Activated CD8-positive, alpha-beta memory T cell treated with anti-CD3 and anti-CD28 coated beads for 4 hours (primary cell): ENCODE measurements at regions not wholly inside any gene's neighbourhood (a gene's known extent, or its start where the extent isn't known, plus 50 kb on each side); places are given as distances from the start of the nearest gene placed in this dataset.
"Not testable (repeated sequence)": the region's sequence is repeated elsewhere in the genome, so short reads cannot be mapped to it uniquely, and the experiment has no call there.

Source experiments
- DNase-seq, 2 donors: peaks; one replicate each; pipeline ENCODE4 v3.0.0-alpha.2; 2020; ENCODE audit warnings: low read depth in 2 of 2

GRCh38 chr6:145538989-145539388 is 196.3 kb downstream of the EPM2A start:
- DNase-seq: no peak

- DNase-seq: no peak
Observed at GRCh38 chr6:145539831-145540230, 195.5 kb downstream of the EPM2A start.

DNA sequence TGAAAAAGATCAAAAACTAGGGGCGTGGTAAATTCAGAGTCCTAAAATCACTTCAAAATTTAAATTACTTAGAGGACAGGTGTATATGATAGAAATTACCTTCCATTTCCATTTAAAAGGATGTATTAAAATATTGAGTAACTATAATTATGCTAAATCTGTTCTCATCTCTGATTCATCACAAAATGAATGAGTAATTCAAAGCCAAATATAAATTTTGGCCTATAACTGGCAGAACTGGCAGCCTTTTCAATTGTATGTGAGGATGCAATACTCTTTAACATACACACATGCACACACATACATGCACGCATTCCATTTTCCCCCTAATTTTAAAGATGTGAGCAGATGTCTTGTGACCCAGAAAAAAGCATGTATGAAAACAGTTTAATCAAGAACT is 194.6 kb downstream of the EPM2A start:
- DNase-seq: no peak

- no peak for DNase-seq
Observed at GRCh38 chr6:145544041-145544440, 191.3 kb downstream of the EPM2A start.

DNA sequence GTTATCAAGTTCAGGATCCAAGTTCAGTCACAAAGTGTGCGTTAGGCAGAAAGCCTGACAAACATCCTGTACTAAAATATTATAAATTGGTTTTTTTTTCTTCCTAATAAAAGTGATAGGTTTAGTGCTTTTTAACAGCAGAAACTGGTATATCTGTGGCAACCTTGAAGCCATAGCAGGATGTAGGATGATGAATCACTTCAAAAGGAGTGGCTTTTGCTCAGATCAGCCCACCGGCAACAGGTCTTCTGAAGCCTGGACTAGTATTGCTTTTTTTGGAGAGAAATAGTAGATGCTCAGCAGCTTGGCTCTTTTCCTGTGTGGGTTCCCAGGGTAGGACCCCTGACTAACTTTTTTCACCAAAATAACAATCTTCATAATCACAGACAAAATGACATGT is 190.8 kb downstream of the EPM2A start:
- no peak for DNase-seq

- DNase-seq: no peak
Observed at GRCh38 chr6:145546265-145546664, 189.1 kb downstream of the EPM2A start.

- DNase-seq: no peak
Observed at GRCh38 chr6:145547594-145548335, 187.6 kb downstream of the EPM2A start.

DNA sequence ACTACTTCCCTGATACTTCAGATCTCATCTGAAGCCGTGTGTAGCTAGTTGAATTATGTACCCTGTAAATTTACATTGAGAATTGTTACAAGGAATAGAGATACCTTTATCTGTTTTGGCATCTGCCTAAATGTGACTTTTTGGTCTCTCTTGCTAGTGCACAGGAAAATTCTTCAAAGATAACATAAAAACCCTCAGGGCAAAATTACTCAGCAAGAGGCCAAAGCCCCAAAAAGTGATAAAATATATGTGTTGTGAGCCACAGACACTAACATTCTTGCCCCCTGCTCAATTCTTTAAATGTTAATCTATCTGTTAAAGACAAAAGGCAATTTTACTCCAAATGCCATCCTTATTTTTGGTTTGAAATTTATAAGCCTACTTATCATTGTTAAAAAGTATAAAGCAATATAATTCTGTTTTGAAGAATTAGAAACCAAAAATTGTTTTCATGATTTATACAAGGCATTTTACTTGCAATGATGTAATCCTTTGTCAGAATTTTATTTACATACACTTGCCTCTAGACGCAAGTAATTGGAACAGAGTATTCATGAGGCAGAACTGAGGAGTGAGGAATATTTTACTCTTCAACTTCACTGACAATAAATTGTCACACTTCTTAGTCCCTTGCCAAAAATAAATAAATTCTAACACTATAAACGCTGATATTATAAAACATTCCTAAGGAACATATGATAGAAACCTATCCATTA is 186.2 kb downstream of the EPM2A start:
- DNase-seq: no peak

- no peak for DNase-seq
Observed at GRCh38 chr6:145551164-145551563, 184.2 kb downstream of the EPM2A start.

- DNase-seq: no peak
Observed at GRCh38 chr6:145555084-145555483, 180.2 kb downstream of the EPM2A start.

DNA sequence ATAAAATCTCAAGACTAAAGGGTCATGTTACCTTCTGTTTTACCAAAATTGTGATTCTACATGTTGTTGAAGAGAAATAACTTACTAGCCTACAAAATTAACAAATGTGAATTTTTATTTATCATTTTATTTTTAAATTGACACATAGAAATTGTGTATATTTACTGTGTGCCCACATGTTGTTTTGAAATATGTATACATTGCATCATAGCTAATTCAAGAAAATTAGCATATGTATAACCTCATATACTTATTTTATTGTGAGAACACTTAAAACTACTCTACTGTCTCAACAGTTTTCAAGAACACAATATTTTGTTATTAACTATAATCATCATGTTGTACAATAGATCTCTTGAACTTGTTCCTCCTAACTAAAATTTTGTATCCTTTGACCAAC is 177.8 kb downstream of the EPM2A start:
- no peak for DNase-seq

- DNase-seq: no peak
Observed at GRCh38 chr6:145559836-145560235, 175.5 kb downstream of the EPM2A start.

- DNase-seq: no peak
Observed at GRCh38 chr6:145561095-145562072, 173.9 kb downstream of the EPM2A start.

GRCh38 chr6:145562771-145563615 is 172.3 kb downstream of the EPM2A start:
- no peak for DNase-seq

GRCh38 chr6:145564553-145564952 is 170.8 kb downstream of the EPM2A start:
- DNase-seq: no peak

DNA sequence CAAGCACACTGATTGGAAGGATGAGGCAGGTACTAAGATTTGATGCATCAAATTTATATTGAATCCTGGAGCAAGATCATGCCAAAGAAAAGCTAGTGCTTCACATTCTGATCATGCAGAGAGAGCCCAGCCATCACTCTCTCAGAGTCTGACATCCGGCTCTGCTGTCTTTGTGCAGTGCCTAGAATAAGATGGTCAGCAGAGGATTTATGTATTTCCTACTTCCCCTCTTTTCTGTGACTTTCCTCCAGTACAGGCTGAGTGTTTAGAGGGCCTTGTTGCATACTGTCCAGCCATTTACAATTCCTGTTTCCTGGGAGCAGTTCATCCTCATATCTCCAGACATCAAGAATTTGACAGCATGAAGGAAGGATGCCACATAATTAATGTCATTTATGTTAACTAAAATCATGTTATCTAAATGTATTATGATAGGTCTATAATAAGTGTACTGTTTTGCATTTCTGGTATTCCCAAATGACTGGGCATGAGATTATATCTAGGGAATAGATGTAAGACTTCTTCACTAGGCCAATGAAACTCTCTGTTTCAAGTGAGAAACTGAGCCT is 167.6 kb downstream of the EPM2A start:
- DNase-seq: no peak

DNA sequence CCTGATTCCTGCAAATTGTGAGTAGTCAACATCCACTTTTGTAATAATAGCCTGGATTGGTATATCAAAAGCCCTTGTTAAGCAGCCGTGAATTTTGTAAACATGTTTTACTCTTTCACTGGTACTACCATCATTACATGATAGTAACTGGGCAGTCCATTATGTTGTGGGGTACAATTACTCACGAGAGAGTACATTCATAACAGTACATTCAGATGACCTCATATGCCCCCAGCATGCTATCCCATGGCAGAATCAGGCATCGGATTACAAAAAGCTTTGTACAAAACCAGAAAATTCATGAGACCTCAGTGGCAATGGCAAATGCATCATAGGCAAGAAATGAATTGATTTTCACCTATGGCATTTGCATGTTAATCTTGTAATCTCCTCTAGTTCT is 166.2 kb downstream of the EPM2A start:
- no peak for DNase-seq

- DNase-seq: not testable (repeated sequence)
Observed at GRCh38 chr6:145570336-145570735, 165.0 kb downstream of the EPM2A start.

GRCh38 chr6:145574269-145574668 is 161.1 kb downstream of the EPM2A start:
- DNase-seq: not testable (repeated sequence)
